Erythroblast (primary cell): ENCODE measurements at regions not wholly inside any gene's neighbourhood (a gene's known extent, or its start where the extent isn't known, plus 50 kb on each side); places are given as distances from the start of the nearest gene placed in this dataset.

Experiments used
- GATA1 ChIP-seq: IDR thresholded peaks from 2 replicates; pipeline ENCODE4 v1.6.1; 2011; ENCODE audit warnings: low read depth, mild to moderate bottlenecking, control low read depth, low read length, moderate library complexity
- POLR2A ChIP-seq: IDR thresholded peaks from 2 replicates; pipeline ENCODE4 v1.6.1; 2011; ENCODE audit warnings: mild to moderate bottlenecking, low read length

DNA sequence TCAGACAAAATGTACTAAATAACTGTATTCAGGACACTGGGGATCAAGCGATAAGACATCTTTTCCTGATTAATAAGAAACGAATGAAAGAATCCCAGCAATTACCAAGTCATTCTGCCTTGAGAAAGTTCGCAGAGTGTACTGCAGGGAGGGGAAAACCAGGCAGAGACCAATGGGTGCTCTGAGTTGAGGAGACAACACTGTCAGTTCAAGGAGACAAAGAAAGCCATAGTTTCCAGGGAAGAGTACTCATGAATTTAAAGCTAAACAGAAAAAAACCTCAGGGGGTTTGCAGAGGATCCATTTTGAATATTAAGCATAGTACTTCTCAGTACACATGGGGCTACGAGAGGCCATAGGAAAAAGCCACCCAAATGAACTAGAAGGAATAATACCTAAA lies 573.0 kb downstream of the KCTD8 start:
- TF ChIP-seq POLR2A (no peak), GATA1 (no peak)
